HG03108 (cell line): ENCODE measurements at regions not wholly inside any gene's neighbourhood (a gene's known extent, or its start where the extent isn't known, plus 50 kb on each side); places are given as distances from the start of the nearest gene placed in this dataset.

Source experiments
- ATAC-seq: cut with Tn5 transposase; IDR thresholded peaks from one replicate; pipeline ENCODE4 v1.9.1; 2021; ENCODE audit warnings: moderate library complexity; ENCODE audit not compliant: unreplicated experiment

DNA sequence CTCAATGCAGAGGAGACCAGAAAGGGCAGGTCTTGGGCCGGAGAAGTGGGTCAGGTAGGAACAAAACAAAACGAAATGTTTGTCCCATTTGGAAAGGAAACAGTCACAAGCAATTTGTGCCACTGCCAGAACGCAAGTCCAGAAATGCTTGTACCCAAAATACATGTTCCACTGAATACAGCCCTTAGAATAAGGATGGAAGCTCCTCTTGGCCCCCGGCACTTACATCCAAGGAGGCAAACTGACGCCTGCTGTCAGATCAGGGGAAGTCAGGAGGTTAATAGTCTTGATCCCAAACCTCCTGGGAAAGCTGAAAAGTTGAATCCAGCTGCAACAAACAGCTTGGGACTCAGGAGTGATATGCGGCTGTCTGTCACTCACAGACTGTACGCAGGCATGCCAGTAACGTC, 75.9 kb upstream of the GALNT2 start:
- no peak for ATAC-seq

DNA sequence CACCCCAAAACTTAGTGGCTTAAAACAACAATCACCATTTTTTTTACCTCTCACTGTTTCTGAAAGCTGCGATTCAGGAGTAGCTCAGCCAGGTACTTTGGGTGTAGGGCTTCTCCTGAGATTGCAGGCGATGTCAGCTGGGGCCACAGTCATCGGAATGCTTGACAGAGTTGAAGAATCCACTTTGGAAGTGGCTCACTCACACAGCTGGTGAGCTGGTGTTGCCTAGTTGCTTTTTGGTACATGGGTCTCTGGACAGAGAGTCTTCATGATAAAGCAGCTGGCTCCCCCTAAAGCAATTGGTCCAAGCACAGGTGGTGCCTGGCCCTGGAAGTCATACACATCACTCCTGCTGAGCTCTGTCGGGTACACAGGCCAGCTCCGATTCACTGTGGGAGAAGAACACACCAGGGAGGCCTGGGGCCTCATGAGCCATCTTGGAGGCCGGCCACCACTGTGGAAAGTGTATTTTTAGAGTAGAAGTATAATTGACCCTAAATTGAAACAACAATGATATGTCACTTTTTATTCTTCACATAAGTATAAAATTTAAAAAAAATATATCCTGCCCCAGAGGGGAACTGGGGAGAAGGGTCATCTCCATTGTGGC, 75.2 kb upstream of the GALNT2 start:
- ATAC-seq, result no peak

DNA sequence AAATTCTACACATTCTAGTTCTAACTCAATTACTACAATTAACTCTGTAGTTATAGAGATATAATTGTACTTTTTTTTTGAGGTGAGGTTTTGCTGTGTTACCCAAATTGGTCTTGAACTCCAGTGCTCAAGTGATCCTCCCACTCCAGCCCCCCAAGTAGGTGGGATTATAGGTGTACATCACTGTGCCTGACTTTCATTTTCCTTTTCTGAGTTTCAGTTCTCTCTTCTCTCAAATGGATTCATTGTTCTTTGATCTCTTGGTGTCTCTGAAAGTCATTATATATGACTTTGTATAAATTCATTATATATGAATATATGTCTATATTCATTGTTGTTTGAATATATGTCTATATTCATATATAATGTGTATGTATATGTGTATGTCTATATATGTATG, 74.0 kb upstream of the GALNT2 start:
- no peak for ATAC-seq

DNA sequence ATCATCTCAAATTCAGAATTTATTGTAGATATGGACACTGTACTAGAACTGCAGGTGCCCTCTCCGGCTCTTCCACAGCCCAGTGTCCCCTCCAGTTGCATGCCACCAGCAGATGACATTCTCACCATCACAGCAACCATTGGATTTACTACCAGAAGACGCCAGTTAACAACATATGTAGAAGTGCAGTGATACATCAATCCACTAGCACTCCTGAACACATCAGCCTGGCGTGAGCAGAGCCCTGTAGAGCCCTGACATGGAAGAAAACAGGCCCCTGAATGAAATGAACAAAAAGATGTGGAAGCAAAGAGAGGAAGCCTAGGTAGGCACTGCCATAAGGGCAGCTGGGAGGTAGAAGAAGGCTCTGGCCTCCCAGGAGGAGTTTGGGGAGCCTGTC, 73.1 kb upstream of the GALNT2 start:
- no peak for ATAC-seq

DNA sequence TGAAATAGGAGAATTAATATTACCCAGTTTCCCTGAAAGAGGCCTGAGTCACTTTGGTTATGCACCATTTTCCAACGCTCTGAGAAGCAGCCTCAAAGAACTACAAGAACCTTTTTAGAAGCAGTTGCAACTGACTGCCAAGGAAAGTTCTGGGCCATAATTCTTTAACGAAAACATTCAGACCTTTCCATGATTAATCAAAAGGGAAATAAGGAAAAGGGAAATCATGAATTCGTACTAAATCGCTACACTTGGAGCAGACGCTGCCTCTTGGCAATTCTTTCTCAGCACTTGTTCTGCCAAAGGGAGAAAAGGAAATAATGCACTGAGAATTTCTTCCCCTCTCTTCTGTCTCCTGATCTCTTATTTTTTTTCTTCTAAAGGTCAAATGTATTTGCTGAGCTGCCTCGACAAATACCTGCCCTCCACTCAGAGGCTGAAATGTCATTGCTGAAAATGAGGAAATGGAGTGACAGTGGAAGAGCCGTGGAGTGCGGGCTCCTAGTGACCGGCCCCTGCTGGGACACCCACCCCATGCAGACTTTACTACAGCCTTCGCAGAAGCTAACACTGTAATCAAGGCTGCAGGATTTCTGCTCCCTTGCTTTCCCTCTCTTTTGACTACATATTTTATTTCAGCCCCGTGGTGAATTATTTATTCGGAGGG, 67.9 kb upstream of the GALNT2 start:
- ATAC-seq, result no peak

DNA sequence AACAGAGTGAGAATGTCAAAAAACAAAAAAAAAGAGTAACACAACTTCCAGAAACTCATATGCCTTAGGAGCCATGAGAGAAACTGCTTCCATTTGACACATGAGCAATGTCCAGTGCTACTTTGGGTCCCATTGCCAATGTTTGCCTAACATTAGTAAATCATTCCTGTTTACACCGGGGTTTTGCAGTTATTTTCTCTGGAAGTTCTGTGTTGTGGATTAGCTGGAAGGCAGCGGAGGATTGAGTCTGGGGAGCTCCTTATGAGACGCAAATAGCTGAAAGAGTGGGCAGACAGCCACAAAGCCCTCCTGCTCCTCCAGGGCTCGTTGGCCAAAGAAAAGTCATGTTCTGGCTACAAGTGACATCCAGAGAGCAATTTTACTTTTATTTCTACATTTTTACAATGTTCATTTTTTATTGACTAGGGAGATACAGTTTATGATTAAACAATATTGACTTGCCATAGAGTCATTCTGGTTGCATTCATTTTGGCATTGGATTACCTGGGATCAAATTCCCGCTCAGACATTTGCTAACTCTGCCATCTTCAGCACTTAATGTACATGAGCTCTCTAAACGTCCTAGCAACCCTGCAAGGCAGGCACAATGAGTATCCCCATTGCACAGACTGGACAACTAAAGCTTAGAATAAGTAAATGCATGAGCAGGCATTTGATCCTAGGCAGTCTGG, 66.4 kb upstream of the GALNT2 start:
- no peak for ATAC-seq

DNA sequence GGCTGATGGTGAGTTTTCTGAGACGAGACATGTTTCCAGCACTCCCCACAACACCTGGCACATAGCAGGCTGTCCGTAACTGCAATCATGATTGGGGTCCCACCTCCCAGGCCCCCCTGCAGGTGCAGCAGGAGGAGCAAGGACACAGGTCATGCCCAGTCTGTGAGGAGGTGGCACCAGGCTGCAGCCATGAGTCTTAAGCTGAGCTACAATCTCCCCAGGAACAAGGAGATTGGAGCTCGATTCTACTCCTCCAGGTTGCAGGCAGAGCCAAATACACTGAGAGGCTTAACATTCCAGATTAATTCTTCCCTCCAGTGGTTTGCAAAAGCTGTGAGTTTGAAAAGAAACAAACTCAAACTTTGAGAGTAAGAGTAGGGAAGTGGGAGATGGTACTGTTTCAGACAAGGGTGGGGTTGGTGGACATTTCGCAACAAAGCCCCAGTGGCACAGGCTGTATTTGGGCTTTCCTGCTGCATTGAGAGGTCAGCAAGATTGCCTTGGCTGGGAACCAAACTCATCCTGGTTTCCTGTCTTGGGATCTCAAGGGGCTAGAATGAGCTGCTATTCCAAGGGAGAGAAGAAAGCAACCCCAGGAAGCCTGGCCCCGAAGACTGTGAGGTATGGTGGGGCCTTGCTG, 64.8 kb upstream of the GALNT2 start:
- no peak for ATAC-seq

DNA sequence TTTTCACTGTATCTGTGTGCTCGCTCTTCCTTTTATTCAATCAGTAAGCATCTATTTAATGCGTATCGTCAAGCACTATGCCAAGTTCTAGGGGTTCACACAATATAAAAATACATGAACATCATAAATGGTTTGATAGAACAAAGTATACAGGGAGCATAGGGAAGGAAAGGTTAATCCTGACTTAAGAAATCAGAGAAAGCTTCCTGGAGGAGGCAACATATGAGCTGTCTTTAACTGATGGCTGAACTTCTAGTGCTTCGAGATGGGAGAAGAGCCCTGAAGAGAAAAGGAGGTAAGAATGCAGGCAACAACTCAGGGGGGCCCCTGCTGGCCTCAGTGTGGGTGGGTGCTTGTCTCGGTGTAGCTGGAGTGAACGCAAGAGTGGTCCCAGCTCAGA, 63.6 kb upstream of the GALNT2 start:
- no peak for ATAC-seq

DNA sequence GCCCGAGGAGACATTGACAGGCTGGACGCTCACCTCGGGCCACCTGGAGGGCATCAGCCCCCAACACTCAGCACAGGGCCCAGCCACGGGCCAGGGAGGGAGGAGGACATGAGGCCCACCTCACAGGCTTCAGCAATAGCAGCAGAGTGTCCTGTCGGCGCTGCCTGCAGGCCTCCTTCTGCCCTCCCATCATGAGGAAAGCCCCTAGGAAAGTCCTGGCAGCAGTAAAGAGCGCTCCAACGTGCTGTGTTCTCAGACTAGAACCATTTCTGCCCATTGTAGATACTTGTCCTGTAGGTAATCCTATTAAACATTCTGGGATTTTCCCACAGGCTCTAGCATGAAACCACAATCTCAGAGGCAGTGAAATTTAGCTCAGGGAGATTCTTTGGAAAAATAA, 62.0 kb upstream of the GALNT2 start:
- ATAC-seq, result no peak

DNA sequence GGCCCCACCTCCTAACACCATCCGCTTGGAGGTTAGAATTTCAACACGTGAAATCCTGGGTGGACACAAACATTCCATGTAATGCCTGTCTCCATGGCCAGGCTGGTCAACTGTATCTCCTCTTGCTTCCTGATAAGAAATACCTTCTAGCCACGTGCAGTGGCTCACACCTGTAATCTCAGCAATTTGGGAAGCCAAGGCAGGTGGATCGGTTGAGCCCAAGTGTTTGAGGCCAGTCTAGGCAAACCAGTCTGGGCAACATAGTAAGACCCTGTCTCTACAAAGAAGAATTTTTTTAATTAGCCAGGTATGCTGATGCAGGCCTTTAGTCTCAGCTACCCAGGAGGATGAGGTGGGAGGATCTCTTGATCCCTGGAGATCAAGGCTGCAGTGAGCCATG, 58.3 kb upstream of the GALNT2 start:
- no peak for ATAC-seq

DNA sequence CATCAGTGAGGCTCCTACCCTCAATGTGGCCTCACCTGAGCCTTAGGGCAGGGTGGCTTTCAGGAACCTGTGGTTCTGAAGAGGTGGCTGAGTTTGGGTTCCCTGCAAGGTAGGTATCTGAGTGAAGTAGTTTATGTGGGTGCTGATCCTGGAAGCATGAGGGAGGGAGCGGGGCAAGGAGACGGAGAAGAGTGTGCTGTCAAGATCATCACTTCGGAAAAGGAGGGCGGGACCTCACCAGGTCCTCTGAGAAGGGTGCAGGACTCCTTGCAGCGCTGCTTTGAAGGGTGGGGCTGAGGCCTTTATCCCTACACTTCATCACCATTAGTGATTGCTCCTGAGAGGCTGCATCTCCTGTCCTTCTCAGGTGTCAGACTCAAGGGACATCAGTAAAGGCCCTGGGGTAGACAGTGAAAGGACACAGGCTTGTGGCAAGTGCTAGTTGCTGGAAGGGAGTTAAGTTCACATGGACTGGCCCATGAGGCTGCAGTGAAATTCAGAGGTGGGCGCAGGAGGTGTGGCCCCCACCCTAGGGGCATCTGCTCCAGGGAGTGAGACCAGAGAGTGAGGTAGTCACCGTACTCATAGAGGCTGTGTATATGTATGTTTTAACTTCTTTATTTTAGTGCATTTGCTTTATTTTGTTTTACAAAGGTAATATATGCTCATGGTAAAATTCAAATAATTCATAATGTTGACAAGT, 57.3 kb upstream of the GALNT2 start:
- ATAC-seq, result no peak

DNA sequence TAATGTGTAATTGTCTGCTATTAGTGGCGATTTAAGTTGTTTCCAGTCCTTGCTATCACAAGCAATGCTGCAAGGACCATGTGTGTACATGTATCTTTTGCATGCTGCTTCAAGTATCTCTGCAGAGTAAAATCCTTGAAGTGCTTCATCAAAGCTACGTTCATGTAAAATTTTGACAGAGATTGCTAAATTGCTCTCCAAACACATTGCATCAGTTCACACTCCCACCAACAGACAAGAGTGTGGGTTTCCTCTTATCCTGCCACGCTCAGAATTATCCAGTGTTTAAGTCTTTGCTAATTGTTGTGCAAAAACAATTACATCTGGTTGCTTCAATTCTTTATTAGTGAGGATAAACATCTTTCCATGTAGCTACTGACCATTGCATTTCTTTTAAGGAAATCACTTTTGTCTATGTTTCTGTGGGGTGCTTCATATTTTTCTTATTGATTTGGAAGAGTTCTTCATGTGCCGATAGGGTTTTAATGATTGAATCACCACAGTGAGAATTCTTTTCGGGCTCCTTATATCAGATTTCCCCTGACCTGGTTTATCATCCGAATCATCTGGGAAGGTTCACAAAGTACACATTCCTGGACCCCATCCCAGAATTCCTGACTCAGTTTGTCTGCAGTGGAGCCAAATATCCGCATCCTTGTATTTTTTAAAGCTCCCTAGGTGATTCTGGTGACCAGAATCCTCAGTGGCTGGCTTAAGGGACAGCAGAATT, 56.3 kb upstream of the GALNT2 start:
- no peak for ATAC-seq

DNA sequence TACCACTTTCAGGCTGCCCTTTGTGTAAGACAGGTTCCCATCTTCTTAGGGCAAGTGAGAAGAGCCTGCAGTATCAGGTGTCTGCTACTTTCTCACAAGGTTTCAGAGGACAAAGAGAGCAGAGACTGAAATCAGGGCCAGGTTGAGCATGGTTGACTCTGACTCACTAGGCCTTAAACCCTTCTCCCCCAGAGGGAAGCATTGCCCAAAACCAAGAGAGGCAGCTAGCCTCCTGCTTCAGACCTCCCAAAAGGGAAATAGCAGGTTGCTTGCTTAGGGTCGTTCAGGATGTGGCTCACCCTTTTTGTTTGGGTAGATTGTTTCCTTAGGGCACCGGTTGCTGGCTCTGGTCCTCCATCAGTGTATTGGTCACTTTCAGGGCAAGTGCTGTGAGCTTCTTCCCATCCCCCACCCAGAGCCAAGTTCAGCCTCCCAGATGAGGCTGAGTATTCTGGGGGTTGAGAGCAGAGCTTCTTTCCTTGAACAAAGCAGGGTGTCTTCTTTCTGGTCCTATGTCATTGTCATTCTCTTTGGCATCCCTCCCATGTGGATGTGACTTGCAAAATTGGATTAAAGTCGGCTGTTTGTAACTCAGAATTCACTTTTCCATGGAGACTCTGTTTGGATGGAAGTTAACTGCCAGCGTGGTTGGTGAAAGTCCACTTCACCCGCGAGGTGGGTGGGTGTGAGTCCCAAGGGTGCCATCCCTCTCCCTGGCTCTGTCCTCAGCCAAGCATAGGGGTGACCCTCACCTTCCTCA, 55.5 kb upstream of the GALNT2 start:
- no peak for ATAC-seq

DNA sequence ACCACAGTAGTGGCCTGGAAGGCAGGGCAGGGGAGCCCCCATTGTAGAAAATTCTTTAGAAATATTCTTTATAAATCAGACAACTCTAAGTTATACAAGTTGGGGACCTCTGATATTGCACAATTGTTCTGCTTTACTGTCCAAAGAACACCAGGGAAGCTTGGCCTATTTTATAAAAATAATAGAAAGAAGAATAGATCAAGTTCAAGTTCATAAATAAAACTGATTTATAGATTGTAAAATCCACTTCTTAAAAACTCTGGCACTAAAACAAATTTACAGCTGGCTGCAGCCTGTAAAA, 55.0 kb upstream of the GALNT2 start:
- no peak for ATAC-seq

DNA sequence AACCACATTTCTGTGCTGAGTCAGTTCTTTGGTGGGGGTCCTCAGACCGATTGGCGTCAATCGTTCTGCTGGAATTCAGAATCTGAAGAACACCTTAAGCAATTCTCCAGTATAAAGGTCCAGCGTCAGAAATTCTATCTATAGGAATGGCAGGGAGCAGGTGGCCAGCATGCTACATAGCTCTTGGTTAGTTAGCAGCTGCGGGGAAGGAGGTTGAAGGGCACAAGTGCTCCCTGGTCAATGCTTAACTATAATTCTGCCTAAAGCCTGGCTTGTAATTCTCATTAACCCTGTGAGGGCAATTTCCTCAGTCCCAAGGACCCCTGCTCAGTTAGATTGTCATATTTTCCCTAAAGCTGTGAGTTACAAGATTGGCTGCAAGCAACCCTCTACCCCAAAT, 54.3 kb upstream of the GALNT2 start:
- ATAC-seq, result no peak

DNA sequence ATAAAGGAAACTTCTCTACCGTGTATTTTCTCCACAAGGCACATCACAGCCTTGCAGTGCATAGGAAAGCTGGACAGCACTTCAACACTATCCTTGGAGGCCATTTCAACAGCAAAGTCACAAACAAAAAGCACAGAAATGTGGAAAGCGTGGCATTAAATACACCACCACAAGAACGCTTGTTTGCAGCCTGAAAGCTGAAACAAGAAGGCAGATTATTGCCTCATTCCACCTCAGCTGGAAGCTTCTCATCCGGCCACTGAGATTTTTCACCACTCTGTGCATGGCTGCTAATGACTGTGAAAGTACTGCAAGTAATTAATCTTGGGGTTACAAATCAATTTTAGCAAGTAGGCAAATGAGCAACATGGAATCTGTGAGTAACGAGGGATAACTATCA, 50.9 kb upstream of the GALNT2 start:
- ATAC-seq, result no peak
